Activated CD4-positive, alpha-beta T cell treated with anti-CD3 and anti-CD28 coated beads, Interleukin-2, amount 10 ng/mL, durations not matched to agents 24 days and 14 days (primary cell): ENCODE measurements at regions not wholly inside any gene's neighbourhood (a gene's known extent, or its start where the extent isn't known, plus 50 kb on each side); places are given as distances from the start of the nearest gene placed in this dataset.

Experiments
- DNase-seq: peaks from one replicate; pipeline ENCODE4 v3.0.0; 2022
- H3K27ac Mint-ChIP-seq: one replicate; pipeline ENCODE4 v1.8.0; 2022; ENCODE audit warnings: mild to moderate bottlenecking, mixed read lengths
- H3K27me3 Mint-ChIP-seq: one replicate; pipeline ENCODE4 v1.8.0; 2022; ENCODE audit warnings: mixed read lengths
- H3K36me3 Mint-ChIP-seq: one replicate; pipeline ENCODE4 v1.8.0; 2022; ENCODE audit warnings: low read depth, mild to moderate bottlenecking, mixed read lengths
- H3K4me1 Mint-ChIP-seq: one replicate; pipeline ENCODE4 v1.8.0; 2021; ENCODE audit warnings: mixed read lengths
- H3K4me3 Mint-ChIP-seq: one replicate; pipeline ENCODE4 v1.8.0; 2022; ENCODE audit warnings: mild to moderate bottlenecking, moderate library complexity, mixed read lengths
- H3K9me3 Mint-ChIP-seq: one replicate; pipeline ENCODE4 v1.8.0; 2021; ENCODE audit warnings: mixed read lengths
- intact Hi-C: fragments of 100-400 bp; cut with micrococcal nuclease; formaldehyde crosslinking; loops from one replicate; pipeline ENCODE4 v1.15.1; 2023

DNA sequence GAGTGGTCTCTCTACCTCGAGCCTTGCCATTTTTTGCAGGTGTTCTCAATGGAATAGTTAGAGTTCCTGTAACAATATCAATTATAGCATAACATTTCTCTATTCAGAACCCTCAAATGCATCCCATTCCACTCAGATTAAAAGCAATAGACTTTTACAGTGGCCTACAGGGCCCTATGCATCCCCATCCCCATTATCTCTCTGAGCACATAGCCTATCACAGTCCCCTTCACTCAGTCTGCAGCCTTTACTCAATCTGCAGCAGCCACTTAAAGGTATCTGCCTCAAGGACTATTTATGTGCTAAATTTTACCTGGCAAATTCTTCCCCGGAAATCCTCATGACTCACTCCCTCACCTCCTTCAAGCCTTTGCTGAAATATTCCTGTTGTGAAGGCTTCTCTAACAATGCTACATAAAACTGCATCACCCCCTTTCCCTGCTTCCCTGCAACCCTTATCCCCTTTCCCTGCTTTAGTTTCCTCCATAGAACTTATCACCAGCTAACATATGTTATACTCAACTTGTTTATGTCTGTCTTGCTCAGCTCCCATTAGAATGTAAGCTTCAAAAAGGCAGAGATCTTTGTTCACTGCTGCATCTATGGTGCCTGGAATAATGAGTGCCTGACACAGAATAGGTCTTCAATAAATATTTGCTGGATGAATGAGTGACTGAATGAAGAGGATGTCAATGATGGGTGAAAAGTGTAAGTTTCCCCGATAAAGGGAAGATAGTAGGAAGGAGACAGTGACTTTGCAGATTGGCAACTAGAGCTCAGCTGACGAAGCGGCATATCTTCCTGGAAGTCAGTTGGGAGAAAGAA lies 54.1 kb upstream of the ZNF366 start:
- H3K9me3 Mint-ChIP-seq, result peaks cover 8% of the 10 kb centered on the region
- H3K4me3 Mint-ChIP-seq, result no peak overlapping the region
- no peak for DNase-seq
- H3K36me3 Mint-ChIP-seq, result no peaks in the 10 kb centered on the region
- H3K27ac Mint-ChIP-seq, result no peak overlapping the region
- peaks cover 15% of the 10 kb centered on the region for H3K27me3 Mint-ChIP-seq
- intact Hi-C loops, result no loop called here
- peaks cover 7% of the 10 kb centered on the region for H3K4me1 Mint-ChIP-seq

DNA sequence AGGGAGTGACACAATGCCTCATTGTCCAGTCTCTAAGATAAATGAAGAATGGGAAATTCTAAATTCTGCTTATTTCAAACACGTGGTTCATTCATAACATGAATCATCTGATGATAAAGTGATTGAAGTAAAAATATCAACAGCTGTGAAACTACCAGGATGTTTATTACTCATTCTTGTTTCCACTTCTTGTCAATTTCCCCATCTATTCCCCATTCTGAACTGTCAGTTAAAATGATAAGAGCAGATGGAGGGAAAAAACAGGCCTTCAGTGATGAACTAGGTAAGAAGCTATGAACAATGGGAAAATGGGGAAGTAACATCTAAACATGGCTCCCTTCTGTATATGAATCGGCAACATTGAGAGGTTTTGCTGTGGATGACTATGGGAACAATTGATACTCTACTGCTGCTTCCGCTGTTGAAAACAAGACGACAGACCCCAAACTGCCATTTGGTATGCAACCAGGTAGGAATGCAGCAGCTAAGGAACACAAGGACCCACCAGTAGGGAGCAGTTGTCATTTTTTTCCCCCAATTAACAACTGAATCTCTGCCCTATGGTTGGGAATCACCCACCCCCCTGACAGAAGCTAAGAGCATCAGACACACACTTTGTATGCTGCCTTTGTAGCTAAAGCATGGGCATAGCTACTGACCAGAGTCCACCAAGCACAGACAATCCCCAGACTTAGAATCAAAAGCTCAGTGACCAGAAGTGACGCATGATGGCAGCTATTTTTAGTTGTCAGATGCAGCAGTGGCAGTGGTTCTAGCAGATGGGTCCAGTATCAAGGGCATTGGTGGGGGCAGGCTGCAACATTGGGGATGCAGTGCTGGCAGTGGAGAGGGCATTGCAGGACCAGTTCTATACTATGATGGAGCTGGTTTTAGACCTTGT lies 52.9 kb upstream of the ZNF366 start:
- intact Hi-C loops, result no loop called here
- H3K4me3 Mint-ChIP-seq, result no peak overlapping the region
- peaks cover 23% of the 10 kb centered on the region for H3K27me3 Mint-ChIP-seq
- H3K9me3 Mint-ChIP-seq, result peaks cover 8% of the 10 kb centered on the region
- H3K36me3 Mint-ChIP-seq, result no peaks in the 10 kb centered on the region
- peaks cover 8% of the 10 kb centered on the region for H3K4me1 Mint-ChIP-seq
- H3K27ac Mint-ChIP-seq, result no peak overlapping the region
- DNase-seq, result no peak

DNA sequence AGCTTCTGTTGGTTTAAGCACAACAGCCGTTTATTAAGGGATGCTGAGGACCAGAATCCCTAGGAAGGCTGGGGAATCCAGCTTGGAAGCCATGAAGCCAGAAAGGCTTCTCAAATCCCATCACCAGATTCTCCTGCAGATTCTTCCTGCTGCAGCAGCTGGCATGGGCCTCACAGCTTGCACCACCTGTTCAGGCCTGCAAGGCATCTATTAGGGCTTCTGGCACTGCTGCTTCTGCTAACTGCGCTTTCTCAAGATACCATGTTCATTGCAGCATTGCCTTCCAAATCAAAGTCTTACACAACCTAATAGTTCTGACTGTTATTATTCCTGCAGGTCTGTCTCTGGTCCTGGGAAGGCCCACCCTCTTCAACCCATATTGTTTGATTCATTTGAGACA lies 51.2 kb upstream of the ZNF366 start:
- Mint-ChIP-seq H3K36me3 (no peaks in the 10 kb centered on the region), H3K4me1 (peaks cover 8% of the 10 kb centered on the region), H3K9me3 (no peaks in the 10 kb centered on the region), H3K4me3 (no peak overlapping the region), H3K27ac (no peak overlapping the region), H3K27me3 (peaks cover 32% of the 10 kb centered on the region)
- no peak for DNase-seq
- intact Hi-C loops, result no loop called here

DNA sequence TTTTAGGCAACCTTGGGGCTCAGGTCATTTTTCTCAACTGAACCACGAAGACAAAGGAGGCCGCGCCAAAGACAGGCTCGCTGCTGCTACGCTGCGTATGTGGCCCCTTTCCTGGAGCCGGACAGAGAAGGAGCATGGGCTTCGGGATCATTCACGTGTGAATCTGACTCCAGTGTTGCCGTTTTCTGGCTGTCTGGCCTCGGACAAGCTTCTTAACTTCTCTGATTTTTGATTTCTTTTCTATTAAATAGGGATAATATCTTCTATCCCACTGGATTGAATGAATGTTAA lies 50.8 kb upstream of the ZNF366 start:
- intact Hi-C loops, result no loop called here
- Mint-ChIP-seq H3K27ac (no peak overlapping the region), H3K27me3 (peaks cover 32% of the 10 kb centered on the region), H3K4me3 (no peak overlapping the region), H3K9me3 (no peaks in the 10 kb centered on the region), H3K4me1 (peaks cover 8% of the 10 kb centered on the region), H3K36me3 (no peaks in the 10 kb centered on the region)
- DNase-seq, result no peak

DNA sequence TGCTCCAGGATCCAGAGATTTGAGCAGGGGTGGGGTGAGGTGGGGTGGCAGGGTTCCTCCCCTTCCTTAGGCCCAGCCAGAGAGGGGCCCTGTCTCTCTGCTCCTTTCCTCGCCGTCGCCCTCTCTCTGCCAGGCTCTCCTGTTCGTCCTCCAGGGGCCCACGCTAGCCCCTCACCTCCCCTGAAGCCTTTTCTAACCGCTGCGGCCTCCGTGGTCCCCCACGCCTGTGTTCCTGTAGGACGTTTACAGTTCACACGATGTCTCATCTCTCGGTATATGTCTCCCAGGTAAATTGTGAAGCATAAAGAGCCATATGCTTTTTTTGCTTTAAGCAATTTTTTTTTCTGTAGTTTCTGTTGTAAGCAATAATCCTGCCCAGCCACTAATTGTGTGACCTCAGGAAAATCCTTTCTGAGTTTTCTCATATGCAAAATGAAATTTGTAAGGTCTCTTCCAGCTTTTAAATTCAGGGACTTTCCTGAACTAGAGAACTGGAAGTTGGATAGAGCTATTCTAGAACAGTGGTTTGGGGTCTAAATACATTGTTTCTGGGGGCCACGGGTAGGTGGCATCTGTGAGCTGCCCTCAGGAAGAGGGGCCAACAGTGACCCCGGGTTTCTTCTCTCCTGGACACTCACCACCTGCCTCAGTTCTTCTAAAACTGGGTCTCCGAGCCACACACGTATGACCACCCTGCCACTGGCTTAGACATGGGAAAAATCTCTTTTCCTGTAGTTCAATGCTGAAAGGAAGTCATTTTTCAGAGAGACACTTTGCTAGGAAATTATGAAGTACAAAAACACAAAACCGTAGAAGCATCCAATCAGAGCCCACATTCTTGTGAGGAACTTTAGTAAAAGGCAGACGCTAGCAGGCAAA lies 50.2 kb upstream of the ZNF366 start:
- DNase-seq, result no peak
- Mint-ChIP-seq H3K4me3 (peak overlapping the region; percentile 56), H3K27ac (no peak overlapping the region), H3K36me3 (no peaks in the 10 kb centered on the region), H3K27me3 (peaks cover 32% of the 10 kb centered on the region), H3K9me3 (no peaks in the 10 kb centered on the region), H3K4me1 (peaks cover 8% of the 10 kb centered on the region)
- intact Hi-C loops, result no loop called here
